ENCODE measurements at regions not wholly inside any gene's neighbourhood (a gene's known extent, or its start where the extent isn't known, plus 50 kb on each side); places are given as distances from the start of the nearest gene placed in this dataset.

DNA sequence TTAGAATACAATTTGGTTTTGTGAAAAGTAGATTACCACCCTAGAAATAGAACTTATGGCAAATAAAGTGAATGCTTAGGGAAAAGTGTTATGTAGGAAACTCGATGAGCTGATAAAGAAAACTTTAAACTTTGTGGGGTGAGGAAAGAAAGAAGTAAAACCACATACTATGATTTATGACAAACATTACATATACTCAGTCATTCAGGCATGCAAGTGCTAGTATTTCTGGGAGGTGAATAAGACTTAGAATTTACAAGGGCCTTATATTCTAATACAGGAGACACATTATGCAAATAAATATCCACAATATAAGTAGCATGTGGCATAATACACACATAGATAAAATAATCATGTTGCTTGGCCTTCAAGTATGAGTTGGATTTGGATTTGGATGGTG, 618.1 kb downstream of the XIRP2 start:
- TF ChIP-seq CTCF (IDR thresholded peaks at IDR 0.05) (no peak), POLR2A (IDR thresholded peaks at IDR 0.05) (no peak)
